ENCODE measurements at regions not wholly inside any gene's neighbourhood (a gene's known extent, or its start where the extent isn't known, plus 50 kb on each side); places are given as distances from the start of the nearest gene placed in this dataset.

DNA sequence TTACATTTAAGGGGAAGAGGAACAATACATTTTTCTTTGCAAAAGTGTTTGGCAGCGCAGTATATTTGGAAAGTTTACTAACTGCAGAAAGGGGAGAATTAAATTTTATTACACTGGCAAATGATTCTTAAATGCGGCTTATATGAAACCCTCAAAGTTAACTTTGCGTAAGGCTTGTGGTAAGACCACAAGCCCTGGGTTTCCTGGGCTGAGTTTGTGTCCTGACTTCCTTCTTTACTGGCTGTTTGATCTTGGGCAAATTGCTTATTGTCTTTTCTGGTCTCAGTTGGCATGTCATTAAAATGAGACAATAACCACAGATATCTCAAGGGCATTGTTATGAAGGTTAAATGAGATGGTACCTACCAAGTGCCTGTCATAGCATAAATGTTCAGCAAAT lies 106.8 kb downstream of the GLRX3 start:
- H3K36me3 ChIP-seq (ENCODE audit: control insufficient read depth, insufficient read depth, low read length) = no peaks in the 10 kb centered on the region
- no peaks in the 10 kb centered on the region for H3K4me1 ChIP-seq (ENCODE audit: control insufficient read depth, insufficient read depth, low read length, poor library complexity, severe bottlenecking)
- no peak overlapping the region for H3K4me3 ChIP-seq (ENCODE audit: insufficient read depth, low read depth, low read length, poor library complexity, severe bottlenecking)
- DNase-seq = no peak
- no peaks in the 10 kb centered on the region for H3K9me3 ChIP-seq (ENCODE audit: control insufficient read depth, low read length)
- H3K27me3 ChIP-seq (replicated peaks; ENCODE audit: control insufficient read depth, insufficient read depth, low read length, poor library complexity, severe bottlenecking) = no peaks in the 10 kb centered on the region
- H3K27ac ChIP-seq (ENCODE audit: insufficient read depth, low read length, poor library complexity, severe bottlenecking) = no peak overlapping the region

DNA sequence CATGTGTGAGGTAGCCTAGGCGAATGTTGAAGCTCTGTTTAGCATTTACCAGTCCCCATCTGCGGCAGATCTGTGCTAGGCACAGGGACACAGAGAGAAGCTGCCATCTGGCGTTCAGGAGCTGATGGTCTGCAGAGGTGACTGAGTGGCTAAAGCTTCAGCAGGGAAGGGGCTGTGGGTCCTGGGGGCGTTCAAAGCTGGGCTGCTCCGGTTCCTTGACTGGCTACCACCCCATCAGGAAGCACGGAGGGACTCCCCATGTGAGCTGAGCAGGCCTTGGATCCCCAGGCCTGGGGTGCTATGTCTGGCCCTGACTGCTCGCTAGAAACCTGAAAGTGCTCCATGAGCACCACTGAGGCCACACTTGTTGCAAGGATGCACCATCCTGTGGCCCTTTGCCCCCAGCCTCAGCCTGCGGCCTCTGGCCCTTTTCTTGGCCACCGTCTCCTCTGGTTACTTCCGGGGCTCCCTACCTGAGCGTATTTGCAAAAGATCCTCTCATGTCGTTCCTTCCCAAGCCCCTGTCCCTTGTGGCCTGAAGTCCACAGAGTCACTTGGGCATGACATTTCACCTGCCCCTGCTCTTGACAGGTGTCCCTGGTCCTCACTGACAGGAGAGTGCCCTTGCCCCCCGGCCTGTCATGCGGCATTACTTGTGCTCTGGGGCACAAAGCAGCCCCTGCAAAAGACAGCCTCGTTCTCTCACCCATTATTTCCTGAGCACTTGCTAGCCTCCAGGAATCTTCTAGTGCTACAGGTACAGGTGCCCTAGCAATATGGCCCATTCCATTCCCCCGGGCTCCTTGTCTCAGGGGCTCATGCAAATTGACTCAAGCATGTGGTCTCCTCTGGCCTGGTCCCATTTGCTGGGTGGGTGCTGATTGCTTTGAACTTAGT lies 108.1 kb downstream of the GLRX3 start:
- no peaks in the 10 kb centered on the region for H3K27me3 ChIP-seq (replicated peaks; ENCODE audit: control insufficient read depth, insufficient read depth, low read length, poor library complexity, severe bottlenecking)
- H3K27ac ChIP-seq (ENCODE audit: insufficient read depth, low read length, poor library complexity, severe bottlenecking) = no peak overlapping the region
- H3K4me3 ChIP-seq (ENCODE audit: insufficient read depth, low read depth, low read length, poor library complexity, severe bottlenecking) = no peak overlapping the region
- H3K9me3 ChIP-seq (ENCODE audit: control insufficient read depth, low read length) = no peaks in the 10 kb centered on the region
- no peak for DNase-seq
- H3K4me1 ChIP-seq (ENCODE audit: control insufficient read depth, insufficient read depth, low read length, poor library complexity, severe bottlenecking) = no peaks in the 10 kb centered on the region
- no peaks in the 10 kb centered on the region for H3K36me3 ChIP-seq (ENCODE audit: control insufficient read depth, insufficient read depth, low read length)

DNA sequence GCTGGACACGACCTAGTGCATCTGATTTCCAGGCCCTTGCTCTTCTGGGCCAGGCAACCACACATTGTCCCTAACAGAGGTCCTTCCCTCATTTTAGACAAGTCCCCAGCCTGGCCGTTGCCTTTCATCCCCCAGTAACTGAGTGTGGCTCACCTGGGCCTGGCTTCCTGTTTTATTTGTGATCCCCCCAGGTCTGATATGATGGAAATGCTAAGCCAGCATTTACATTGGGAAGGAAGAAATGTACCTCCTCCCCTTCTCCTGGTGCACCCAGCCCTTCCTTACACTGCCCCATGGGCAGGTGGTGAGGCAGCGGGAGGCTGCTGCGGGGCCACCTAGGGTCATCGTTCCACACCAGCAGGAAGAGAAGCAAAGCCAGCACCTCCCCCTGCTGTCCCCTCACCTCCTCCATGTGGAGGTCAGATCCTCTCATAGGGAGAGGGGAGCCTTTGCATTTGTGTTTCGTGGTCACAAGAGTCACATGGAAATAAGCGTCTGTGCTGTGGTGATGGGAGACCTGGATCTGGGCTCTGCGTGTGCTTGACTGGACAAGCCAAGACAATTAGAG lies 108.8 kb downstream of the GLRX3 start:
- Histone ChIP-seq H3K4me1 (ENCODE audit: control insufficient read depth, insufficient read depth, low read length, poor library complexity, severe bottlenecking) (no peaks in the 10 kb centered on the region), H3K4me3 (ENCODE audit: insufficient read depth, low read depth, low read length, poor library complexity, severe bottlenecking) (no peak overlapping the region), H3K27me3 (replicated peaks; ENCODE audit: control insufficient read depth, insufficient read depth, low read length, poor library complexity, severe bottlenecking) (no peaks in the 10 kb centered on the region), H3K27ac (ENCODE audit: insufficient read depth, low read length, poor library complexity, severe bottlenecking) (no peak overlapping the region), H3K9me3 (ENCODE audit: control insufficient read depth, low read length) (no peaks in the 10 kb centered on the region), H3K36me3 (ENCODE audit: control insufficient read depth, insufficient read depth, low read length) (no peaks in the 10 kb centered on the region)
- DNase-seq = no peak

- no peaks in the 10 kb centered on the region for H3K9me3 ChIP-seq (ENCODE audit: control insufficient read depth, low read length)
- H3K27me3 ChIP-seq (replicated peaks; ENCODE audit: control insufficient read depth, insufficient read depth, low read length, poor library complexity, severe bottlenecking) = no peaks in the 10 kb centered on the region
- no peak overlapping the region for H3K27ac ChIP-seq (ENCODE audit: insufficient read depth, low read length, poor library complexity, severe bottlenecking)
- no peak overlapping the region for H3K4me3 ChIP-seq (ENCODE audit: insufficient read depth, low read depth, low read length, poor library complexity, severe bottlenecking)
- H3K36me3 ChIP-seq (ENCODE audit: control insufficient read depth, insufficient read depth, low read length) = no peaks in the 10 kb centered on the region
- DNase-seq = no peak
- H3K4me1 ChIP-seq (ENCODE audit: control insufficient read depth, insufficient read depth, low read length, poor library complexity, severe bottlenecking) = no peaks in the 10 kb centered on the region
Measured at GRCh38 chr10:130246113-130246512, 109.9 kb downstream of the GLRX3 start.

- no peak overlapping the region for H3K27ac ChIP-seq (ENCODE audit: insufficient read depth, low read length, poor library complexity, severe bottlenecking)
- DNase-seq = no peak
- no peaks in the 10 kb centered on the region for H3K4me1 ChIP-seq (ENCODE audit: control insufficient read depth, insufficient read depth, low read length, poor library complexity, severe bottlenecking)
- H3K36me3 ChIP-seq (ENCODE audit: control insufficient read depth, insufficient read depth, low read length) = no peaks in the 10 kb centered on the region
- no peaks in the 10 kb centered on the region for H3K9me3 ChIP-seq (ENCODE audit: control insufficient read depth, low read length)
- H3K27me3 ChIP-seq (replicated peaks; ENCODE audit: control insufficient read depth, insufficient read depth, low read length, poor library complexity, severe bottlenecking) = no peaks in the 10 kb centered on the region
- no peak overlapping the region for H3K4me3 ChIP-seq (ENCODE audit: insufficient read depth, low read depth, low read length, poor library complexity, severe bottlenecking)
Measured at GRCh38 chr10:130250127-130250526, 113.9 kb downstream of the GLRX3 start.

GRCh38 chr10:130251766-130252165 lies 115.6 kb downstream of the GLRX3 start:
- no peaks in the 10 kb centered on the region for H3K4me1 ChIP-seq (ENCODE audit: control insufficient read depth, insufficient read depth, low read length, poor library complexity, severe bottlenecking)

DNA sequence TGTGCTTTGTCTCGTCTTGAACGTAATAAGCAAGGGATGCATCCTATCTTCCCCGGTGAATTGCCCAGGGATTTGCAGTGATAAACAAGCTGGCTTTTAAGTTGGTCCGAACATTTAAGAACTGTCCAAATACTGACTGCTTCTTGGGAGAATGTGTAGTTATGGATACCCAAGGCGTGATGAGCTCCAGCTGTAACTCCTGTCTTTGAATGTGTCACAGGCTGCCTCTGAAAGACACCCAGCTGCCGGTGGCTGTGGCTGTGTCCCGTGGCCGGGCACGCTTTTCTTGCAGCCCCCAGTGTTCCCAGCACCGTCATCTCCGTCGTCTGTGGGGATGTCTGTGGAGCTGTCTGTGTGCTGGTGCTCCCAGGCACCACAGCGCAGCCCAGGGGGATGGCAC lies 118.1 kb downstream of the GLRX3 start:
- Histone ChIP-seq H3K27me3 (replicated peaks; ENCODE audit: control insufficient read depth, insufficient read depth, low read length, poor library complexity, severe bottlenecking) (no peaks in the 10 kb centered on the region), H3K27ac (ENCODE audit: insufficient read depth, low read length, poor library complexity, severe bottlenecking) (no peak overlapping the region), H3K4me1 (ENCODE audit: control insufficient read depth, insufficient read depth, low read length, poor library complexity, severe bottlenecking) (no peaks in the 10 kb centered on the region), H3K4me3 (ENCODE audit: insufficient read depth, low read depth, low read length, poor library complexity, severe bottlenecking) (no peak overlapping the region), H3K9me3 (ENCODE audit: control insufficient read depth, low read length) (no peaks in the 10 kb centered on the region), H3K36me3 (ENCODE audit: control insufficient read depth, insufficient read depth, low read length) (no peaks in the 10 kb centered on the region)
- no peak for DNase-seq

More at GRCh38 chr10:130251766-130252165, 115.6 kb downstream of the GLRX3 start:
- Histone ChIP-seq H3K27ac (ENCODE audit: insufficient read depth, low read length, poor library complexity, severe bottlenecking) (no peak overlapping the region), H3K36me3 (ENCODE audit: control insufficient read depth, insufficient read depth, low read length) (no peaks in the 10 kb centered on the region), H3K4me3 (ENCODE audit: insufficient read depth, low read depth, low read length, poor library complexity, severe bottlenecking) (no peak overlapping the region), H3K27me3 (replicated peaks; ENCODE audit: control insufficient read depth, insufficient read depth, low read length, poor library complexity, severe bottlenecking) (no peaks in the 10 kb centered on the region), H3K9me3 (ENCODE audit: control insufficient read depth, low read length) (no peaks in the 10 kb centered on the region)
- DNase-seq = no peak

DNA sequence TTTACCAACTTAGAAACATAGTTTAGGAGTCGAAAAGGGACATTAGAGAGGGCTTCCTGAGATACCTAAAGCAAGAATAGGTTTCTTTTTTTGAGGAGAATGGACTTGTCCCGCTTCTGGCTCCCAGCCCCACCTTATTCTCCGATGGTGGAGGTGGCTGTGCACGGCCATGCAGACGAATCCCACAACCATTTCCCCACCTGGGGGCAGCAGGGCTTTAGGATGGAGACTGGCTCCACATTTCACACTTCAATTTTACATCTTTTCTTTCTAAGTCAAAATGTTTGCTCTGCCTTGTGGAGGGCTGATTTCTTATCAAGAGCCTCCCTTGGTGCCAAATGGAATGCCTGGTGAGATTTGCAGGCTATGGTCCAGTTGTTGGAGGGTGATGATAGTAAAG lies 118.5 kb downstream of the GLRX3 start:
- Histone ChIP-seq H3K4me3 (ENCODE audit: insufficient read depth, low read depth, low read length, poor library complexity, severe bottlenecking) (no peak overlapping the region), H3K4me1 (ENCODE audit: control insufficient read depth, insufficient read depth, low read length, poor library complexity, severe bottlenecking) (no peaks in the 10 kb centered on the region), H3K27ac (ENCODE audit: insufficient read depth, low read length, poor library complexity, severe bottlenecking) (no peak overlapping the region), H3K36me3 (ENCODE audit: control insufficient read depth, insufficient read depth, low read length) (no peaks in the 10 kb centered on the region), H3K27me3 (replicated peaks; ENCODE audit: control insufficient read depth, insufficient read depth, low read length, poor library complexity, severe bottlenecking) (no peaks in the 10 kb centered on the region), H3K9me3 (ENCODE audit: control insufficient read depth, low read length) (no peaks in the 10 kb centered on the region)
- no peak for DNase-seq

DNA sequence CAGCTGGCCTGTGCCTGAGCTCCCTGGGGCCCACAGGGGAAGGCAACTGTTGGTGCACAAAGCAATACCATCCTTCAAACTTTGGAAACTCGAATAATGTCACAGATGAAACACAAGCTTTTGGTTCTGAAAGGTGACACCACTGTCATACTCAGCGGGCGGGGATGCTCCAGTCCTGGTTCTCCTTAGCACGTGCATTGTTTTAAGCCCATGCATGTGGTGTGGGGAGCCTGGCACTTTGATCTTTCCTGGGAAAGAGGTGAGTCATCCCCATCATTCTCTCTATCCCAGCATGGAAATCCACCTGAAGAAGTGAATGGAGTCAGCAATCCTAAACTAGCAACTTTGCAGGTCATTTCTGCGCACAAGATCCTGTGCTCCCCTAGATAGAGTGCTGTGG lies 119.6 kb downstream of the GLRX3 start:
- H3K27ac ChIP-seq (ENCODE audit: insufficient read depth, low read length, poor library complexity, severe bottlenecking) = no peak overlapping the region

GRCh38 chr10:130257897-130258296 lies 121.7 kb downstream of the GLRX3 start:
- no peak for DNase-seq
- H3K27me3 ChIP-seq (replicated peaks; ENCODE audit: control insufficient read depth, insufficient read depth, low read length, poor library complexity, severe bottlenecking) = no peaks in the 10 kb centered on the region
- H3K9me3 ChIP-seq (ENCODE audit: control insufficient read depth, low read length) = no peaks in the 10 kb centered on the region
- H3K27ac ChIP-seq (ENCODE audit: insufficient read depth, low read length, poor library complexity, severe bottlenecking) = no peak overlapping the region
- no peaks in the 10 kb centered on the region for H3K36me3 ChIP-seq (ENCODE audit: control insufficient read depth, insufficient read depth, low read length)
- H3K4me1 ChIP-seq (ENCODE audit: control insufficient read depth, insufficient read depth, low read length, poor library complexity, severe bottlenecking) = no peaks in the 10 kb centered on the region
- no peak overlapping the region for H3K4me3 ChIP-seq (ENCODE audit: insufficient read depth, low read depth, low read length, poor library complexity, severe bottlenecking)

More for the DNA sequence above, 119.6 kb downstream of the GLRX3 start:
- no peaks in the 10 kb centered on the region for H3K4me1 ChIP-seq (ENCODE audit: control insufficient read depth, insufficient read depth, low read length, poor library complexity, severe bottlenecking)
- H3K27me3 ChIP-seq (replicated peaks; ENCODE audit: control insufficient read depth, insufficient read depth, low read length, poor library complexity, severe bottlenecking) = no peaks in the 10 kb centered on the region
- no peak overlapping the region for H3K4me3 ChIP-seq (ENCODE audit: insufficient read depth, low read depth, low read length, poor library complexity, severe bottlenecking)
- no peaks in the 10 kb centered on the region for H3K36me3 ChIP-seq (ENCODE audit: control insufficient read depth, insufficient read depth, low read length)
- DNase-seq = no peak
- no peaks in the 10 kb centered on the region for H3K9me3 ChIP-seq (ENCODE audit: control insufficient read depth, low read length)

Measured in effector memory CD4-positive, alpha-beta T cell (primary cell).